ENCODE measurements at regions not wholly inside any gene's neighbourhood (a gene's known extent, or its start where the extent isn't known, plus 50 kb on each side); places are given as distances from the start of the nearest gene placed in this dataset.

- no peak for DNase-seq
Measured at GRCh38 chr1:209249785-209250440, 333.6 kb upstream of the CAMK1G start.

- no peak for DNase-seq
Measured at GRCh38 chr1:209250861-209251636, 332.5 kb upstream of the CAMK1G start.

GRCh38 chr1:209256766-209257350, 326.7 kb upstream of the CAMK1G start:
- DNase-seq, result no peak

- DNase-seq, result no peak
Measured at GRCh38 chr1:209257454-209257853, 326.1 kb upstream of the CAMK1G start.

GRCh38 chr1:209260136-209260535, 323.4 kb upstream of the CAMK1G start:
- DNase-seq, result no peak

GRCh38 chr1:209262631-209263030, 320.9 kb upstream of the CAMK1G start:
- no peak for DNase-seq

- DNase-seq, result no peak
Measured at GRCh38 chr1:209265301-209265700, 318.2 kb upstream of the CAMK1G start.

- DNase-seq, result no peak
Measured at GRCh38 chr1:209266590-209267205, 316.8 kb upstream of the CAMK1G start.

GRCh38 chr1:209267968-209268367, 315.5 kb upstream of the CAMK1G start:
- DNase-seq, result no peak

GRCh38 chr1:209268479-209268878, 315.0 kb upstream of the CAMK1G start:
- DNase-seq, result no peak

- no peak for DNase-seq
Measured at GRCh38 chr1:209276321-209276720, 307.2 kb upstream of the CAMK1G start.

GRCh38 chr1:209277662-209278061, 305.9 kb upstream of the CAMK1G start:
- no peak for DNase-seq

- no peak for DNase-seq
Measured at GRCh38 chr1:209291715-209292114, 291.8 kb upstream of the CAMK1G start.

GRCh38 chr1:209302779-209303568, 280.5 kb upstream of the CAMK1G start:
- DNase-seq, result no peak

- no peak for DNase-seq
Measured at GRCh38 chr1:209304166-209304565, 279.3 kb upstream of the CAMK1G start.

- DNase-seq, result no peak
Measured at GRCh38 chr1:209305221-209305954, 278.1 kb upstream of the CAMK1G start.

GRCh38 chr1:209307846-209308245, 275.7 kb upstream of the CAMK1G start:
- no peak for DNase-seq

GRCh38 chr1:209309198-209309597, 274.3 kb upstream of the CAMK1G start:
- DNase-seq, result no peak

GRCh38 chr1:209311770-209312169, 271.7 kb upstream of the CAMK1G start:
- DNase-seq, result no peak

GRCh38 chr1:209316929-209317328, 266.6 kb upstream of the CAMK1G start:
- DNase-seq, result no peak

- no peak for DNase-seq
Measured at GRCh38 chr1:209318181-209319056, 265.1 kb upstream of the CAMK1G start.

Data from NCI-H2029 treated with DMSO at 0.1 percent for 48 hours (cell line).